Esophagus muscularis mucosa (tissue), 4 donors: ENCODE measurements at regions not wholly inside any gene's neighbourhood (a gene's known extent, or its start where the extent isn't known, plus 50 kb on each side); places are given as distances from the start of the nearest gene placed in this dataset.

ENCODE experiments used
- DNase-seq: peaks from one replicate; pipeline ENCODE4 v3.0.0-alpha.2; 2017; ENCODE audit errors: extremely low spot score
- H3K27ac ChIP-seq, 4 donors: fragments of 200-600 bp; sonication (generic); replicated peaks in 1 of 4; 1 replicate in 3 of 4; 2 replicates in 1 of 4; pipeline ENCODE4 v1.5.1; 2016 to 2019; ENCODE audit warnings: mild to moderate bottlenecking in 1 of 4
- H3K27me3 ChIP-seq, 4 donors: fragments of 200-600 bp; sonication (generic); one replicate each; pipeline versions ENCODE4 v1.5.1 to v1.6.0; 2016 to 2019
- H3K36me3 ChIP-seq, 4 donors: fragments of 200-600 bp; sonication (generic); one replicate each; pipeline ENCODE4 v1.5.1; 2016 to 2019
- H3K4me1 ChIP-seq, 4 donors: fragments of 200-600 bp; sonication (generic); one replicate each; pipeline ENCODE4 v1.5.1; 2016 to 2019
- H3K4me3 ChIP-seq, 4 donors: fragments of 200-600 bp; sonication (generic); 1 replicate in 2 of 4; 2 replicates in 2 of 4; pipeline ENCODE4 v1.5.1; 2016 to 2019; ENCODE audit warnings: mild to moderate bottlenecking in 4 of 4, moderate library complexity in 1 of 4
- H3K9me3 ChIP-seq, 4 donors: fragments of 200-600 bp; sonication (generic); 1 replicate in 3 of 4; 2 replicates in 1 of 4; pipeline ENCODE4 v1.5.1; 2016 to 2019
- CTCF ChIP-seq, 3 experiments: fragments of 200-600 bp in 2 of 3; fragments of 450-650 bp in 1 of 3; sonication (generic) in 2 of 3; IDR thresholded peaks; one replicate each; pipeline ENCODE4 v1.5.1; 2017 to 2019; ENCODE audit warnings: antibody characterized with exemption in 3 of 3, mild to moderate bottlenecking in 2 of 3, moderate library complexity in 1 of 3
- EP300 ChIP-seq: sonication (generic); formaldehyde crosslinking; IDR thresholded peaks from one replicate; pipeline ENCODE4 v1.6.1; 2017; ENCODE audit warnings: antibody characterized with exemption
- POLR2A ChIP-seq: fragments of 450-650 bp; IDR thresholded peaks from one replicate; pipeline ENCODE4 v1.6.1; 2017; ENCODE audit warnings: antibody characterized with exemption, moderate library complexity, mild to moderate bottlenecking, low read depth
- POLR2AphosphoS5 ChIP-seq, 2 donors: sonication (generic); formaldehyde crosslinking; IDR thresholded peaks; one replicate each; pipeline ENCODE4 v1.6.1; 2017; ENCODE audit warnings: antibody characterized with exemption in 2 of 2
- WGBS: methylation state at CpG from one replicate; pipeline ENCODE4 v1.1.5; 2018; 5-methylcytosine and 5-hydroxymethylcytosine counted together
- intact Hi-C: fragments of 100-400 bp; cut with DNase I; formaldehyde crosslinking; loops from one replicate; pipeline ENCODE4 v1.15.1; 2023

GRCh38 chr5:172574871-172575223 lies 66.2 kb upstream of the NEURL1B start:
- TF ChIP-seq CTCF (IDR thresholded peaks at IDR 0.05): no peak
- TF ChIP-seq EP300: no peak
- TF ChIP-seq POLR2A: no peak
- TF ChIP-seq POLR2AphosphoS5 (IDR thresholded peaks at IDR 0.05): no peak
- peaks cover 32 to 67% (median 59%) of the 10 kb centered on the region in 4 donors for H3K4me1 ChIP-seq
- no peak for DNase-seq
- intact Hi-C loops: no loop called here
- no peaks in the 10 kb centered on the region for H3K27me3 ChIP-seq
- H3K36me3 ChIP-seq: no peaks in the 10 kb centered on the region
- H3K27ac ChIP-seq: peak overlapping the region in 2 of 4 donors; percentile 2 to 22
- H3K9me3 ChIP-seq: no peaks in the 10 kb centered on the region
- no peak overlapping the region for H3K4me3 ChIP-seq
- 54% methylated on average over 3 of the region's 3 CpGs for WGBS

DNA sequence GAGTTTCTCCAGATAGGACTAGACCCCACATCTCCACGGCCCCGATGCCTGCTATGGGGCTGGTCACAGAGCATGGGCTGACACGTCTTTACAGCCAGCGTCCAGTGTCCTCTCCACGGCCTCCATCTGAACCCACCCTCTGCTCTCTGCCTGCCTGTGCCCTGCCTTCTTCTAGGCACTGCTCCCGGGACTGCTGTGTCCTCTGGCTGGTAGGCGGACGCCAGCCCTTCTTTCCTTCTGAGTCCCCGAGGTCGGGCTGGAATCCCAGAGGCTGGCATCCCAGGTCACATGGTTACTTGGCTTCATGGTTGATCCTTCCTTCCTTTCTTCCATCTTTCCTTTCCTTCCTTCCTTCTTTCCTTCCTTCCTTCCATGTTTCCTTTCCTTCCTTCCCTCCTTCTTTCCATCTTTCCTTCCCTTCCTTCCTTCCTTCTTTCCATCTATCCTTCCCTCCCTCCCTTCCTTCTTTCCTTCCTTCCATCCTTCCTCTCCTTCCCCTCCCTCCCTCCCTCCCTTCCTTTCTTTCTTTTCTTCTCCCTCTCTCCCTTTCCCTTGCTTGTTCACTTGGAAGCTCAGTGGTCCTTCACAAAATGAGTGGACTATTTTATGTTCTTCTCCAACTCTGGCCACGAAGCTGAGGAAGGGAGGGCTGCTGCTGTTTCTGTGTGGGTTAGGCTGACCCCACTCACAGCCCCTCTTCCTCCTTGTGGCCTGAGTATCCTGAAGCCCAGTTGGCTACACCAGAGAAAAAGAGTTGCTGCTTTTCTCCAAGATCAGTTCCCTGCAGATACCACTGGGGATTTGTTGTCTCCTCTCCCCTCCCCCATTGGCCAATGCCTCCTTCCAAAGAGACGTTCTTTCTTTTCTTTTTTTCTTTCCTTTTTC lies 66.8 kb upstream of the NEURL1B start:
- TF ChIP-seq CTCF (IDR thresholded peaks at IDR 0.05) (no peak), EP300 (no peak), POLR2AphosphoS5 (IDR thresholded peaks at IDR 0.05) (no peak), POLR2A (no peak)
- H3K9me3 ChIP-seq: no peaks in the 10 kb centered on the region
- peak overlapping the region in 3 of 4 donors; percentile 12 to 46 (median 22) for H3K27ac ChIP-seq
- H3K4me3 ChIP-seq: no peak overlapping the region
- no peak for DNase-seq
- no peaks in the 10 kb centered on the region for H3K36me3 ChIP-seq
- H3K27me3 ChIP-seq: no peaks in the 10 kb centered on the region
- H3K4me1 ChIP-seq: peaks cover 32 to 73% (median 61%) of the 10 kb centered on the region in 4 donors
- intact Hi-C loops: no loop called here
- WGBS: 74% methylated on average over 12 of the region's 12 CpGs

GRCh38 chr5:172573120-172573882 lies 67.8 kb upstream of the NEURL1B start:
- Histone ChIP-seq H3K4me3 (no peak overlapping the region), H3K4me1 (peaks cover 32 to 73% (median 61%) of the 10 kb centered on the region in 4 donors), H3K27ac (peak overlapping the region in 1 of 4 donors; percentile 4), H3K36me3 (no peaks in the 10 kb centered on the region), H3K9me3 (no peaks in the 10 kb centered on the region), H3K27me3 (no peaks in the 10 kb centered on the region)
- WGBS: 92% methylated on average over 13 of the region's 13 CpGs
- DNase-seq: no peak
- TF ChIP-seq CTCF (IDR thresholded peaks at IDR 0.05) (no peak), POLR2A (no peak), EP300 (no peak), POLR2AphosphoS5 (IDR thresholded peaks at IDR 0.05) (no peak)
- intact Hi-C loops: no loop called here

- no peak for TF ChIP-seq CTCF (IDR thresholded peaks at IDR 0.05)
- Histone ChIP-seq H3K27me3 (no peaks in the 10 kb centered on the region), H3K4me1 (peaks cover 32 to 73% (median 61%) of the 10 kb centered on the region in 4 donors), H3K9me3 (no peaks in the 10 kb centered on the region), H3K4me3 (no peak overlapping the region), H3K36me3 (no peaks in the 10 kb centered on the region), H3K27ac (peak overlapping the region in 1 of 4 donors; percentile 4)
- intact Hi-C loops: no loop called here
- whole genome bisulfite sequencing: 98% methylated on average over 3 of the region's 3 CpGs
- DNase-seq: no peak
These were observed 68.6 kb upstream of the NEURL1B start for GRCh38 chr5:172572440-172572839.
